ENCODE measurements at regions not wholly inside any gene's neighbourhood (a gene's known extent, or its start where the extent isn't known, plus 50 kb on each side); places are given as distances from the start of the nearest gene placed in this dataset.

DNA sequence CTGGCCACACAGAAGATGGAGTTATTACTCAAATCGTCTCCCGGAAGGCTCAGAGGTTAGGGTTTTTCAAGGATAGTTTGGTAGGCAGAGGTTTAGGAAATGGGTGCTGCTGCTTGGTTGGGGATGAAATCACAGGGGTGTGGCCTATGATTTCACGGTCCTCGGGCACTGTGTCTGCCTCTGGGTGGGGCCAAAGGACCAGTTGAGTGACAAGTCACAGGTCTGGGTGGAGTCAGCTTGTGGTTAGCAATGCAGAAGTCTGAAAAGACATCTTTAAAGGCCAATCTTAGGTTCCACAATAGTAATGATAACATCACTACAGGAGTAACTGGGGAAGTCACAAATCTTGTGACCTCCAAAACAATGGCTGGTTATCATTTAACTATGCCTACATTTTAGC is 387.8 kb downstream of the ZNF521 start:
- Mint-ChIP-seq H3K27ac (ENCODE audit: unreplicated experiment) (no peak overlapping the region), H3K9me3 (ENCODE audit: low read depth) (peaks cover 4% of the 10 kb centered on the region), H3K27me3 (ENCODE audit: low read depth) (peaks cover 2% of the 10 kb centered on the region), H3K4me1 (ENCODE audit: low read depth) (no peaks in the 10 kb centered on the region), H3K4me3 (ENCODE audit: unreplicated experiment) (no peak overlapping the region), H3K36me3 (ENCODE audit: low read depth) (peaks cover 1% of the 10 kb centered on the region)
- no peak for DNase-seq (ENCODE audit: low spot score)
- TF ChIP-seq, protein P1, sequence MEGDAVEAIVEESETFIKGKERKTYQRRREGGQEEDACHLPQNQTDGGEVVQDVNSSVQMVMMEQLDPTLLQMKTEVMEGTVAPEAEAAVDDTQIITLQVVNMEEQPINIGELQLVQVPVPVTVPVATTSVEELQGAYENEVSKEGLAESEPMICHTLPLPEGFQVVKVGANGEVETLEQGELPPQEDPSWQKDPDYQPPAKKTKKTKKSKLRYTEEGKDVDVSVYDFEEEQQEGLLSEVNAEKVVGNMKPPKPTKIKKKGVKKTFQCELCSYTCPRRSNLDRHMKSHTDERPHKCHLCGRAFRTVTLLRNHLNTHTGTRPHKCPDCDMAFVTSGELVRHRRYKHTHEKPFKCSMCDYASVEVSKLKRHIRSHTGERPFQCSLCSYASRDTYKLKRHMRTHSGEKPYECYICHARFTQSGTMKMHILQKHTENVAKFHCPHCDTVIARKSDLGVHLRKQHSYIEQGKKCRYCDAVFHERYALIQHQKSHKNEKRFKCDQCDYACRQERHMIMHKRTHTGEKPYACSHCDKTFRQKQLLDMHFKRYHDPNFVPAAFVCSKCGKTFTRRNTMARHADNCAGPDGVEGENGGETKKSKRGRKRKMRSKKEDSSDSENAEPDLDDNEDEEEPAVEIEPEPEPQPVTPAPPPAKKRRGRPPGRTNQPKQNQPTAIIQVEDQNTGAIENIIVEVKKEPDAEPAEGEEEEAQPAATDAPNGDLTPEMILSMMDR (IDR thresholded peaks at IDR 0.05), result no peak

GRCh38 chr18:24968238-24968775 is 383.7 kb downstream of the ZNF521 start:
- Mint-ChIP-seq H3K4me1 (ENCODE audit: low read depth) (no peaks in the 10 kb centered on the region), H3K4me3 (ENCODE audit: unreplicated experiment) (no peak overlapping the region)
- TF ChIP-seq, protein P1 (IDR thresholded peaks at IDR 0.05), result no peak

GRCh38 chr18:24972577-24972976 is 379.4 kb downstream of the ZNF521 start:
- no peak overlapping the region for H3K27ac Mint-ChIP-seq (ENCODE audit: unreplicated experiment)

More at GRCh38 chr18:24968238-24968775, 383.7 kb downstream of the ZNF521 start:
- Mint-ChIP-seq H3K9me3 (ENCODE audit: low read depth) (peaks cover 4% of the 10 kb centered on the region), H3K36me3 (ENCODE audit: low read depth) (no peaks in the 10 kb centered on the region), H3K27me3 (ENCODE audit: low read depth) (no peaks in the 10 kb centered on the region), H3K27ac (ENCODE audit: unreplicated experiment) (no peak overlapping the region)
- DNase-seq (ENCODE audit: low spot score), result no peak

GRCh38 chr18:24974431-24974830 is 377.5 kb downstream of the ZNF521 start:
- H3K9me3 Mint-ChIP-seq (ENCODE audit: low read depth), result no peaks in the 10 kb centered on the region
- DNase-seq (ENCODE audit: low spot score), result no peak
- H3K4me1 Mint-ChIP-seq (ENCODE audit: low read depth), result no peaks in the 10 kb centered on the region
- H3K4me3 Mint-ChIP-seq (ENCODE audit: unreplicated experiment), result no peak overlapping the region
- no peaks in the 10 kb centered on the region for H3K36me3 Mint-ChIP-seq (ENCODE audit: low read depth)
- TF ChIP-seq, protein P1 (IDR thresholded peaks at IDR 0.05), result no peak
- H3K27me3 Mint-ChIP-seq (ENCODE audit: low read depth), result peaks cover 2% of the 10 kb centered on the region
- no peak overlapping the region for H3K27ac Mint-ChIP-seq (ENCODE audit: unreplicated experiment)

More at GRCh38 chr18:24972577-24972976, 379.4 kb downstream of the ZNF521 start:
- Mint-ChIP-seq H3K4me3 (ENCODE audit: unreplicated experiment) (no peak overlapping the region), H3K4me1 (ENCODE audit: low read depth) (no peaks in the 10 kb centered on the region), H3K9me3 (ENCODE audit: low read depth) (no peaks in the 10 kb centered on the region), H3K27me3 (ENCODE audit: low read depth) (no peaks in the 10 kb centered on the region), H3K36me3 (ENCODE audit: low read depth) (no peaks in the 10 kb centered on the region)
- TF ChIP-seq, protein P1 (IDR thresholded peaks at IDR 0.05), result no peak
- DNase-seq (ENCODE audit: low spot score), result no peak

DNA sequence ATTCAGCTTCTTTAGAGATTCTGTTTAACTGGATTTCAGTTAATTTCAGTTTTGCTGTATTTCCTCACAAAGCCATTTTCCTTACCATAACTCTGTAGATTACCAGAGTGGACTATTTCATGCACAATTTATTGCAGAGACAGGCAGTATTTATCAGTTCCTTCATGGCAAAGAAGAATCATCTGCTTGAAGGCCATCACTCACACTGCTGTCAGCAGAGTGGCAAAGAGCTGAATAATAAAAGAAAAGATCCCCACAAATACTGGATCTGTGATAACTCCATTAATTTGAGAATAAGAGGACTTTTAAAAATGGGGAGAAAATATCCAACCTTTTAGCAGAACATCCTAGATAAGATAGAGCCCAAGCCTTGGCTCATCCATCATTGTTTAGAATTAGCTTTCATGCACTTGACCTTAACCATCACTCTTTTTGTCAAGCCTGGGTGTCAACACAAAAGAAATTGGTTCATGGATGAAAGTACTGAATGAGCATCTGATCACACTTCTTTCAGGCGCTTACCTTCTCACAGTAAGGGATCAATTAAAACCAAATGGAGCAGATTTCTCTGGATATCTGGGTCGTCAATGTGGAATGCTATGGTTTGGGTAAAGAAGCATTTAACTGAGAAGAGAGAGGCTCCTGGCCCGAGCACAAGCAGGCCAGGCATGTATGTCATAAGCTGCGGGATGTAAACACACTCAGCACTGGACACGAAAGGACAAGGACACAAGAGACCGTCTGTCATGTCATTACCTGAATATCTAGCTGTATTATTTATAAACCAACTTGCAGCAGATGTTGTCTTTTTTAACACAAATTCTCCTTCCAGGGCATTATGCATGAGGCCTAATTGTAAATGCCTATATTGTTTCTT is 376.2 kb downstream of the ZNF521 start:
- Mint-ChIP-seq H3K9me3 (ENCODE audit: low read depth) (no peaks in the 10 kb centered on the region), H3K4me3 (ENCODE audit: unreplicated experiment) (no peak overlapping the region), H3K27ac (ENCODE audit: unreplicated experiment) (no peak overlapping the region), H3K4me1 (ENCODE audit: low read depth) (no peaks in the 10 kb centered on the region), H3K27me3 (ENCODE audit: low read depth) (peaks cover 2% of the 10 kb centered on the region), H3K36me3 (ENCODE audit: low read depth) (no peaks in the 10 kb centered on the region)
- no peak for DNase-seq (ENCODE audit: low spot score)
- TF ChIP-seq, protein P1 (IDR thresholded peaks at IDR 0.05), result no peak

Data from chondrocyte (in vitro differentiated cells).